H1 (cell line): ENCODE measurements at regions not wholly inside any gene's neighbourhood (a gene's known extent, or its start where the extent isn't known, plus 50 kb on each side); places are given as distances from the start of the nearest gene placed in this dataset.

Experiments
- CTCF ChIA-PET: fragments of 300-600 bp; sonication (Branson Sonifier 250); formaldehyde crosslinking; loops from one replicate; lab custom pipeline; 2021; ENCODE audit not compliant: partially characterized antibody; lab: Charles Lee
- POLR2A ChIA-PET: fragments of 300-600 bp; sonication (Branson Sonifier 250); formaldehyde crosslinking; loops from one replicate; lab custom pipeline; 2021; ENCODE audit warnings: inconsistent platforms; ENCODE audit not compliant: partially characterized antibody; lab: Charles Lee
- DNase-seq, 2 experiments: peaks; one replicate each; pipeline versions ENCODE4 v3.0.0 to v3.0.0-alpha.2; 2010 to 2022; ENCODE audit warnings: low spot score in 2 of 2, low read depth in 1 of 2, mixed read lengths in 1 of 2
- FAIRE-seq: peaks from 2 replicates; lab custom pipeline; 2011; peaks lifted over from hg19 to GRCh38; lab: Jason Lieb, UNC
- H2AFZ ChIP-seq: 2 replicates; pipeline ENCODE4 v1.8.1; 2012; ENCODE audit warnings: low read length, inconsistent platforms
- H2AK5ac ChIP-seq: 2 replicates; pipeline ENCODE4 v1.6.1; 2013; ENCODE audit warnings: low read depth, low read length
- H2BK120ac ChIP-seq: replicated peaks from 2 replicates; pipeline ENCODE3; 2013; ENCODE audit warnings: low read depth, low read length, inconsistent platforms
- H2BK12ac ChIP-seq: 2 replicates; pipeline ENCODE4 v1.6.1; 2013; ENCODE audit warnings: low read depth, low read length
- H2BK15ac ChIP-seq: 2 replicates; pipeline ENCODE4 v1.6.1; 2013; ENCODE audit warnings: low read length
- H2BK20ac ChIP-seq: 2 replicates; pipeline ENCODE4 v1.6.1; 2013; ENCODE audit warnings: low read length
- H2BK5ac ChIP-seq: 2 replicates; pipeline ENCODE4 v1.6.1; 2013; ENCODE audit warnings: low read depth, low read length
- H3K14ac ChIP-seq: 2 replicates; pipeline ENCODE4 v1.6.1; 2013; ENCODE audit warnings: inconsistent platforms; ENCODE audit not compliant: insufficient read length
- H3K18ac ChIP-seq: 2 replicates; pipeline ENCODE4 v1.6.1; 2013; ENCODE audit warnings: low read length; ENCODE audit errors: extremely low read depth
- H3K23ac ChIP-seq: 2 replicates; pipeline ENCODE4 v1.6.1; 2013; ENCODE audit warnings: inconsistent platforms; ENCODE audit not compliant: insufficient read length
- H3K23me2 ChIP-seq: 2 replicates; pipeline ENCODE4 v1.6.1; 2013; ENCODE audit warnings: low read depth, low read length
- H3K27ac ChIP-seq: 2 replicates; pipeline ENCODE4 v1.6.1; 2011; ENCODE audit warnings: low read depth, low read length, inconsistent platforms
- H3K27me3 ChIP-seq, 4 experiments: replicated peaks in 1 of 4; 1 replicate in 1 of 4; 2 replicates in 3 of 4; pipeline versions ENCODE4 v1.6.1 to v1.8.1; 2011 to 2013; ENCODE audit warnings: low read length in 3 of 4, mild to moderate bottlenecking in 3 of 4, inconsistent platforms in 2 of 4, mixed read lengths in 2 of 4, moderate library complexity in 1 of 4; ENCODE audit not compliant: control insufficient read depth in 3 of 4, insufficient read depth in 3 of 4; ENCODE audit errors: extremely low read depth in 1 of 4
- H3K36me3 ChIP-seq, 4 experiments: 2 replicates each; pipeline versions ENCODE4 v1.6.1 to v1.8.1; 2011 to 2013; ENCODE audit warnings: mild to moderate bottlenecking in 4 of 4, low read length in 3 of 4, moderate library complexity in 2 of 4, control low read depth in 1 of 4, inconsistent platforms in 1 of 4; ENCODE audit not compliant: insufficient read depth in 4 of 4, control insufficient read depth in 2 of 4
- H3K4ac ChIP-seq: replicated peaks from 2 replicates; pipeline ENCODE3; 2013; ENCODE audit warnings: low read length, low read depth, mixed read lengths, inconsistent platforms; ENCODE audit not compliant: insufficient read length
- H3K4me1 ChIP-seq, 4 experiments: replicated peaks in 1 of 4; 1 replicate in 1 of 4; 2 replicates in 3 of 4; pipeline versions ENCODE4 v1.6.1 to v1.8.1; 2011 to 2013; ENCODE audit warnings: low read length in 3 of 4, inconsistent platforms in 2 of 4, mixed read lengths in 1 of 4; ENCODE audit not compliant: insufficient read depth in 4 of 4, control insufficient read depth in 3 of 4
- H3K4me2 ChIP-seq, 2 experiments: 2 replicates each; pipeline versions ENCODE4 v1.6.1 to v1.8.1; 2011 to 2013; ENCODE audit warnings: low read depth in 2 of 2, low read length in 2 of 2, control low read depth in 1 of 2, inconsistent platforms in 1 of 2, mild to moderate bottlenecking in 1 of 2; ENCODE audit not compliant: insufficient read depth in 1 of 2
- H3K4me3 ChIP-seq, 4 experiments: fragments of 200-600, 300-600 bp in 1 of 4; sonication (generic), shearing (Covaris generic), sonication (Bioruptor Twin) in 1 of 4; 2 replicates each; pipeline versions ENCODE4 v1.5.1 to v1.8.1; 2011 to 2016; ENCODE audit warnings: low read length in 4 of 4, low read depth in 3 of 4, control low read depth in 2 of 4, inconsistent platforms in 2 of 4, mild to moderate bottlenecking in 2 of 4, mixed read lengths in 1 of 4, moderate library complexity in 1 of 4; ENCODE audit not compliant: insufficient read depth in 2 of 4; ENCODE audit errors: extremely low read depth in 1 of 4
- H3K56ac ChIP-seq: replicated peaks from 2 replicates; pipeline ENCODE3; 2013; ENCODE audit warnings: low read depth, mild to moderate bottlenecking, mixed read lengths, low read length, inconsistent platforms; ENCODE audit not compliant: insufficient read length
- H3K79me1 ChIP-seq: 2 replicates; pipeline ENCODE4 v1.6.1; 2013; ENCODE audit warnings: low read depth, low read length, control low read depth
- H3K79me2 ChIP-seq, 2 experiments: 2 replicates each; pipeline versions ENCODE4 v1.6.1 to v1.8.1; 2012 to 2013; ENCODE audit warnings: low read length in 2 of 2, mild to moderate bottlenecking in 2 of 2, inconsistent platforms in 1 of 2; ENCODE audit not compliant: insufficient read depth in 2 of 2, control insufficient read depth in 1 of 2
- H3K9ac ChIP-seq, 4 experiments: replicated peaks in 1 of 4; 1 replicate in 1 of 4; 2 replicates in 3 of 4; pipeline versions ENCODE4 v1.6.1 to v1.8.1; 2011 to 2013; ENCODE audit warnings: low read depth in 3 of 4, low read length in 3 of 4, control low read depth in 2 of 4, mild to moderate bottlenecking in 2 of 4, moderate library complexity in 2 of 4, inconsistent platforms in 1 of 4; ENCODE audit errors: extremely low read depth in 1 of 4
- H3K9me3 ChIP-seq, 2 experiments: 2 replicates each; pipeline versions ENCODE4 v1.6.1 to v1.8.1; 2012 to 2013; ENCODE audit warnings: mild to moderate bottlenecking in 2 of 2, moderate library complexity in 2 of 2, control low read depth in 1 of 2, inconsistent platforms in 1 of 2, low read depth in 1 of 2, low read length in 1 of 2, mixed read lengths in 1 of 2; ENCODE audit not compliant: insufficient read depth in 2 of 2
- H4K20me1 ChIP-seq, 2 experiments: replicated peaks in 1 of 2; 2 replicates each; pipeline versions ENCODE3 to v1.8.1; 2011 to 2013; ENCODE audit warnings: inconsistent platforms in 2 of 2, low read length in 2 of 2, mild to moderate bottlenecking in 1 of 2; ENCODE audit not compliant: insufficient read depth in 2 of 2, control insufficient read depth in 1 of 2
- H4K5ac ChIP-seq: 2 replicates; pipeline ENCODE4 v1.6.1; 2013; ENCODE audit warnings: low read length, low read depth, mixed read lengths, inconsistent platforms; ENCODE audit not compliant: insufficient read length
- H4K8ac ChIP-seq: 2 replicates; pipeline ENCODE4 v1.8.0; 2013; ENCODE audit warnings: mild to moderate bottlenecking, moderate library complexity, low read length, inconsistent platforms; ENCODE audit not compliant: insufficient read depth; ENCODE audit errors: extremely low read depth
- H4K91ac ChIP-seq: replicated peaks from 2 replicates; pipeline ENCODE3; 2013; ENCODE audit warnings: low read length, mixed read lengths, inconsistent platforms; ENCODE audit not compliant: insufficient read length
- ASH2L ChIP-seq: fragments of 200-600, 300-600 bp; sonication (generic); IDR thresholded peaks from one replicate; pipeline ENCODE4 v1.7.1; 2017; ENCODE audit warnings: low read length
- ATF3 ChIP-seq: IDR thresholded peaks from 2 replicates; pipeline ENCODE4 v1.6.1; 2011; ENCODE audit warnings: low read depth, mild to moderate bottlenecking, low read length; ENCODE audit not compliant: insufficient read depth
- EZH2 ChIP-seq: fragments of 200-600 bp; sonication (generic); IDR thresholded peaks from 2 replicates; pipeline ENCODE4 v1.7.1; 2012; ENCODE audit warnings: low read depth, mild to moderate bottlenecking, moderate library complexity, low read length, inconsistent platforms; ENCODE audit not compliant: severe bottlenecking
- SAP30 ChIP-seq: fragments of 300-600 bp; sonication (generic); IDR thresholded peaks from 2 replicates; pipeline ENCODE4 v1.7.1; 2012; ENCODE audit warnings: low read length, moderate library complexity, mild to moderate bottlenecking, inconsistent platforms; ENCODE audit not compliant: insufficient read depth, insufficient replicate concordance
- SIN3A ChIP-seq, 2 experiments: IDR thresholded peaks in 1 of 2; conservative IDR thresholded peaks in 1 of 2; 2 replicates each; pipeline ENCODE4 v1.6.1; 2011 to 2012; ENCODE audit warnings: low read length in 2 of 2, improper control_type of control experiment in 1 of 2, low read depth in 1 of 2, mild to moderate bottlenecking in 1 of 2
- SP2 ChIP-seq: IDR thresholded peaks from 2 replicates; pipeline ENCODE4 v1.6.1; 2012; ENCODE audit warnings: mild to moderate bottlenecking, low read length, inconsistent platforms
- USF2 ChIP-seq: IDR thresholded peaks from 2 replicates; pipeline ENCODE4 v1.6.1; 2011; ENCODE audit warnings: low read length, improper control_type of control experiment
- WGBS, 2 experiments: shearing (Covaris generic) in 1 of 2; methylation state at CpG; one replicate each; pipeline versions ENCODE4 v1.1.6 to v1.1.7; 2013 to 2015; ENCODE audit warnings: low lambda C conversion rate in 2 of 2, mixed read lengths in 2 of 2, inconsistent platforms in 1 of 2, low coverage in 1 of 2, missing lambda C conversion rate in 1 of 2; ENCODE audit not compliant: insufficient replicate concordance in 2 of 2, insufficient coverage in 1 of 2, insufficient read length in 1 of 2; ENCODE audit errors: extremely low coverage in 1 of 2, missing lambda C conversion rate in 1 of 2; 5-methylcytosine and 5-hydroxymethylcytosine counted together
- TF ChIP-seq, protein P1 (sequence below): IDR thresholded peaks from 2 replicates; pipeline ENCODE4 v1.6.1; 2012; ENCODE audit warnings: inconsistent platforms

GRCh38 chr18:43682196-43682595, 404.9 kb upstream of the SYT4 start:
- Histone ChIP-seq H3K27ac (no peak overlapping the region), H2BK5ac (no peak overlapping the region), H3K36me3 (no peaks in the 10 kb centered on the region), H3K9ac (no peak overlapping the region), H3K79me1 (no peaks in the 10 kb centered on the region), H2AK5ac (no peak overlapping the region), H3K4ac (no peak overlapping the region), H4K20me1 (no peaks in the 10 kb centered on the region), H3K18ac (no peak overlapping the region), H3K23ac (no peak overlapping the region), H3K56ac (no peak overlapping the region), H3K79me2 (no peaks in the 10 kb centered on the region), H3K9me3 (no peaks in the 10 kb centered on the region), H4K5ac (no peak overlapping the region), H3K27me3 (no peaks in the 10 kb centered on the region; a peak in 1 of 7 replicates), H2AFZ (no peak overlapping the region), H2BK120ac (no peak overlapping the region), H4K91ac (no peak overlapping the region), H4K8ac (no peak overlapping the region), H3K14ac (no peak overlapping the region), H3K4me2 (no peak overlapping the region), H2BK12ac (peak overlapping the region; percentile 2; the same call in 1 of the 2 replicates), H3K4me3 (no peak overlapping the region), H3K4me1 (peaks cover 0 to 4% (median under 1%) of the 10 kb centered on the region in 4 experiments; a peak in 2 of 7 replicates), H3K23me2 (no peaks in the 10 kb centered on the region)
- 88% methylated on average over 7 of the region's 7 CpGs; no CpG with 5 or more reads in 1 of the 2 experiments for WGBS, 2 experiments
- ChIA-PET POLR2A (no interaction called here), CTCF (interaction anchor here (0.7 to 1.8 kb wide), 3 partner anchors 14 to 86 kb away, joined by 3 to 6 read pairs (median 3); no protein-coding TSS in a partner anchor)
- no peak for FAIRE-seq
- no peak for TF ChIP-seq ATF3
- TF ChIP-seq SIN3A (conservative IDR thresholded peaks at IDR 0.05 in 1 of 2, IDR thresholded peaks at IDR 0.05 in 1 of 2; ENCODE audit: low read depth in 1 of 2, low read length in 2 of 2) = no peak
- no peak for TF ChIP-seq EZH2
- TF ChIP-seq USF2 = no peak
- no peak for TF ChIP-seq SAP30
- no peak for TF ChIP-seq ASH2L
- TF ChIP-seq, protein P1, sequence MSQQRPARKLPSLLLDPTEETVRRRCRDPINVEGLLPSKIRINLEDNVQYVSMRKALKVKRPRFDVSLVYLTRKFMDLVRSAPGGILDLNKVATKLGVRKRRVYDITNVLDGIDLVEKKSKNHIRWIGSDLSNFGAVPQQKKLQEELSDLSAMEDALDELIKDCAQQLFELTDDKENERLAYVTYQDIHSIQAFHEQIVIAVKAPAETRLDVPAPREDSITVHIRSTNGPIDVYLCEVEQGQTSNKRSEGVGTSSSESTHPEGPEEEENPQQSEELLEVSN = no peak
- TF ChIP-seq SP2 = no peak
- TF ChIP-seq, all 59 proteins: peak for 0
- no peak overlapping the region for H2BK20ac ChIP-seq
- no peak for DNase-seq
- no peak overlapping the region for H2BK15ac ChIP-seq
